Sigmoid colon (tissue), 6 donors: ENCODE measurements at regions not wholly inside any gene's neighbourhood (a gene's known extent, or its start where the extent isn't known, plus 50 kb on each side); places are given as distances from the start of the nearest gene placed in this dataset.

Source experiments
- DNase-seq: peaks from one replicate; pipeline ENCODE4 v3.0.0-alpha.2; 2019
- H3K27ac ChIP-seq, 4 donors: fragments of 200-600 bp; sonication (generic); one replicate each; pipeline ENCODE4 v1.5.1; 2016 to 2019; ENCODE audit warnings: mild to moderate bottlenecking in 1 of 4
- H3K27me3 ChIP-seq, 3 donors: fragments of 200-600 bp; sonication (generic); one replicate each; pipeline ENCODE4 v1.5.1; 2019; ENCODE audit warnings: mild to moderate bottlenecking in 1 of 3
- H3K36me3 ChIP-seq, 4 donors: fragments of 200-600 bp; sonication (generic); one replicate each; pipeline ENCODE4 v1.5.1; 2016 to 2019
- H3K4me1 ChIP-seq, 4 donors: fragments of 200-600 bp; sonication (generic); one replicate each; pipeline ENCODE4 v1.5.1; 2017 to 2019
- H3K4me3 ChIP-seq, 4 donors: fragments of 200-600 bp; sonication (generic); one replicate each; pipeline ENCODE4 v1.5.1; 2017 to 2019; ENCODE audit warnings: mild to moderate bottlenecking in 2 of 4, moderate library complexity in 1 of 4
- H3K9me3 ChIP-seq, 4 donors: fragments of 200-600 bp in 3 of 4; sonication (generic) in 3 of 4; one replicate each; pipeline versions ENCODE4 v1.5.1 to v1.6.1; 2013 to 2019
- EP300 ChIP-seq, 4 donors: sonication (generic); formaldehyde crosslinking; IDR thresholded peaks; one replicate each; pipeline ENCODE4 v1.6.1; 2017; ENCODE audit warnings: antibody characterized with exemption in 4 of 4
- POLR2A ChIP-seq, 2 donors: fragments of 450-650 bp; IDR thresholded peaks; one replicate each; pipeline ENCODE4 v1.6.1; 2016; ENCODE audit warnings: antibody characterized with exemption in 2 of 2, mild to moderate bottlenecking in 2 of 2, moderate library complexity in 2 of 2
- POLR2AphosphoS5 ChIP-seq, 4 donors: sonication (generic); formaldehyde crosslinking; IDR thresholded peaks; one replicate each; pipeline ENCODE4 v1.6.1; 2017; ENCODE audit warnings: antibody characterized with exemption in 4 of 4
- WGBS, 2 donors: extraction: QIAGEN DNeasy Blood & Tissue Kit; methylation state at CpG; one replicate each; pipeline ENCODE4 v1.1.7; 2013; 5-methylcytosine and 5-hydroxymethylcytosine counted together
- intact Hi-C: fragments of 100-400 bp; cut with DNase I; formaldehyde crosslinking; loops from one replicate; pipeline ENCODE4 v1.15.1; 2023
- TF ChIP-seq, protein P1 (sequence below), 4 experiments: fragments of 450-650 bp in 3 of 4; fragments of 200-600 bp in 1 of 4; IDR thresholded peaks; one replicate each; pipeline ENCODE4 v1.5.1; 2016 to 2019; ENCODE audit warnings: antibody characterized with exemption in 4 of 4, mild to moderate bottlenecking in 3 of 4, moderate library complexity in 2 of 4
- donor health status: healthy with polysubstance abuse.
- donor health status: healthy.

DNA sequence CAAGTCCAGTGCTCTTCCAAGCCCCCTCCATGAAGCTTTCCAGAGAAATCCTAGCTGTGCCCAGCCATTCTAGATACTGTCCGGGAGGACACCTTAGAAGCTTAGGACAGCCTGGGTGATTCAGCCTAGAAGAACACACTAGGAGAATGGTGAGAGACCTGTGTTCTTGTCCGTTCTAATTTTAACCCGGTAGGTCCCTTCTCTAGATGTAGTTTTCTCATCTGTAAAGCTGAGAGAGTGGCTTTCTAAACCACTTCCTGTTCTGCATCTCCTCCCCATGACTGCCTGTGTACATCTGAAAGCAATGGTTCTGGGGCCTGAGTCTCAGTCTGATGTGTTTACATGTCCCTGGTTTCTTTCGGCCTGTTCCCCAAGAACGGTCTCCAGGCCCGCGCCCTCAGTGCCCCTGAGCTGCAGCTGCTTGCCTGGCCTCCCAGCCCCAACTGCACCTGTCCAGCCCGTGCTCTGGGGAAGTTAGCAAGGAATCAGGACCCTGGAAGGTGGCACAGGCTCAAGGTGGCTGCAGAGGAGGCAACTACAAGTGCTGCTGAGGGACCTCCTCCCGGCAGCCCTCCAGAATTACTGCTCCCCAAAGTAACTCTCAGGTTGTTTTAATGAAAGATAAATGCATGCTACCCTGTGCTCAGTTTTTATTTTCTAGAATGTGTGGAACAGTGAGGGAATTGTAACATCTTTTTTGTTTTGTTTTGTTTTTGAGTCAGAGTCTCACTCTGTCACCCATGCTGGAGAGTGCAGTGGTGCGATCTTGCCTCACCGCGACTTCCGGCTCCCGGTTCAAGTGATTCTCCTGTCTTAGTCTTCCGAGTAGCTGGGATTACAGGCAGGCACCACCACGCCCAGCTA lies 105.9 kb downstream of the LBH start:
- intact Hi-C loops = no loop called here
- H3K27ac ChIP-seq = no peak overlapping the region
- 54 to 87% methylated on average over 16 of the region's 16 CpGs for WGBS, 2 donors

DNA sequence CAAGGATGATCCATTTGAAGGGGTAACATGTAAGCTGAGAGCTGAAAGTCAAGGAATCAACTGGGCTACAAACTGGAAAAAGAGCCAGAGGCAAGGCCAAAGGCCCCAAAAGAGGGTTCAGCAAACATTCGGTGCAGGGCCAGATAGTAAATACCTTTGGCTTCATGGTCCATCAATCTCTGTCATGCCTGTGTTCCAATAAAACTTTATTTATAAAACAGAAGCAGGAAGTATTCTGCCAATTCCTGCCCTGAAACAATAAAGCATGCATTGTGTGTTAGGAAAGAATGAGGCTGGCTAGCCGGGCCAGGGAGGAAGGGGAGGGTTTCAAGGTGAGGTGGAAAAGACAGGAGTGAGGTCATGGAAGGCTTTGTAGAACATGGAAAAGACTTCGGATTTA lies 107.1 kb downstream of the LBH start:
- intact Hi-C loops = no loop called here
- DNase-seq = no peak
- WGBS, 2 donors = 63 to 75% methylated on average over 3 of the region's 3 CpGs
- TF ChIP-seq EP300 (IDR thresholded peaks at IDR 0.05) (no peak), POLR2AphosphoS5 (IDR thresholded peaks at IDR 0.05) (no peak), POLR2A (IDR thresholded peaks at IDR 0.05) (no peak)
- TF ChIP-seq, protein P1, sequence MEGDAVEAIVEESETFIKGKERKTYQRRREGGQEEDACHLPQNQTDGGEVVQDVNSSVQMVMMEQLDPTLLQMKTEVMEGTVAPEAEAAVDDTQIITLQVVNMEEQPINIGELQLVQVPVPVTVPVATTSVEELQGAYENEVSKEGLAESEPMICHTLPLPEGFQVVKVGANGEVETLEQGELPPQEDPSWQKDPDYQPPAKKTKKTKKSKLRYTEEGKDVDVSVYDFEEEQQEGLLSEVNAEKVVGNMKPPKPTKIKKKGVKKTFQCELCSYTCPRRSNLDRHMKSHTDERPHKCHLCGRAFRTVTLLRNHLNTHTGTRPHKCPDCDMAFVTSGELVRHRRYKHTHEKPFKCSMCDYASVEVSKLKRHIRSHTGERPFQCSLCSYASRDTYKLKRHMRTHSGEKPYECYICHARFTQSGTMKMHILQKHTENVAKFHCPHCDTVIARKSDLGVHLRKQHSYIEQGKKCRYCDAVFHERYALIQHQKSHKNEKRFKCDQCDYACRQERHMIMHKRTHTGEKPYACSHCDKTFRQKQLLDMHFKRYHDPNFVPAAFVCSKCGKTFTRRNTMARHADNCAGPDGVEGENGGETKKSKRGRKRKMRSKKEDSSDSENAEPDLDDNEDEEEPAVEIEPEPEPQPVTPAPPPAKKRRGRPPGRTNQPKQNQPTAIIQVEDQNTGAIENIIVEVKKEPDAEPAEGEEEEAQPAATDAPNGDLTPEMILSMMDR (IDR thresholded peaks at IDR 0.05) = no peak
- Histone ChIP-seq H3K27ac (no peak overlapping the region), H3K4me3 (no peak overlapping the region), H3K36me3 (no peaks in the 10 kb centered on the region), H3K27me3 (no peaks in the 10 kb centered on the region), H3K4me1 (peaks cover 0 to 6% (median 3%) of the 10 kb centered on the region in 4 donors), H3K9me3 (no peaks in the 10 kb centered on the region)

More for the DNA sequence above, 105.9 kb downstream of the LBH start:
- H3K9me3 ChIP-seq = no peaks in the 10 kb centered on the region
- TF ChIP-seq, protein P1 (IDR thresholded peaks at IDR 0.05) = no peak
- TF ChIP-seq EP300 (IDR thresholded peaks at IDR 0.05) (no peak), POLR2A (IDR thresholded peaks at IDR 0.05) (no peak), POLR2AphosphoS5 (IDR thresholded peaks at IDR 0.05) (no peak)
- no peak for DNase-seq
- no peak overlapping the region for H3K4me3 ChIP-seq
- H3K4me1 ChIP-seq = peaks cover 0 to 6% (median 3%) of the 10 kb centered on the region in 4 donors
- no peaks in the 10 kb centered on the region for H3K27me3 ChIP-seq
- no peaks in the 10 kb centered on the region for H3K36me3 ChIP-seq

DNA sequence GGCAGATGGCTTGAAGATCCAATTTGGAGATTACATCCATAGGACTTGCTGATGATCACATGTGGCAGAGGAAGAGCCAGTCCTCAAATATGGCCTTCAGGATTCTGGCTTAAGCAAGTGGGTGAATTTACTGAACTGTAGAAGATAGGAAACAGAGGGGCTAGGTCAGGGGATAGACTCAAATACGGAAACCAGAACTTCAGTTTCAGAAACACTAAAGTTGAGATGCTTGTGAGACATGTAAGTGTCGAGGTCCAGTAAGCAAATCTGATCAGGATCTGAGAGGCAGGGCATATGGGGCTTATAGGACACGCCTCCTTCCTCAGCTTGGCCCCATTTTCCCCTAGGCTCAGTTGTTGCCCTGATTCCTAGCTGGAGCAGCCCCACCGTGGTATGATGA lies 107.7 kb downstream of the LBH start:
- no peaks in the 10 kb centered on the region for H3K36me3 ChIP-seq
- H3K27me3 ChIP-seq = no peaks in the 10 kb centered on the region
- DNase-seq = no peak
- TF ChIP-seq, protein P1 (IDR thresholded peaks at IDR 0.05) = no peak
- TF ChIP-seq POLR2AphosphoS5 (IDR thresholded peaks at IDR 0.05) (no peak), POLR2A (IDR thresholded peaks at IDR 0.05) (no peak), EP300 (IDR thresholded peaks at IDR 0.05) (no peak)
- peaks cover 0 to 6% (median 3%) of the 10 kb centered on the region in 4 donors for H3K4me1 ChIP-seq
- H3K9me3 ChIP-seq = no peaks in the 10 kb centered on the region
- H3K4me3 ChIP-seq = no peak overlapping the region
- WGBS, 2 donors = 85 to 92% methylated on average over 4 of the region's 4 CpGs
- intact Hi-C loops = no loop called here
- no peak overlapping the region for H3K27ac ChIP-seq

DNA sequence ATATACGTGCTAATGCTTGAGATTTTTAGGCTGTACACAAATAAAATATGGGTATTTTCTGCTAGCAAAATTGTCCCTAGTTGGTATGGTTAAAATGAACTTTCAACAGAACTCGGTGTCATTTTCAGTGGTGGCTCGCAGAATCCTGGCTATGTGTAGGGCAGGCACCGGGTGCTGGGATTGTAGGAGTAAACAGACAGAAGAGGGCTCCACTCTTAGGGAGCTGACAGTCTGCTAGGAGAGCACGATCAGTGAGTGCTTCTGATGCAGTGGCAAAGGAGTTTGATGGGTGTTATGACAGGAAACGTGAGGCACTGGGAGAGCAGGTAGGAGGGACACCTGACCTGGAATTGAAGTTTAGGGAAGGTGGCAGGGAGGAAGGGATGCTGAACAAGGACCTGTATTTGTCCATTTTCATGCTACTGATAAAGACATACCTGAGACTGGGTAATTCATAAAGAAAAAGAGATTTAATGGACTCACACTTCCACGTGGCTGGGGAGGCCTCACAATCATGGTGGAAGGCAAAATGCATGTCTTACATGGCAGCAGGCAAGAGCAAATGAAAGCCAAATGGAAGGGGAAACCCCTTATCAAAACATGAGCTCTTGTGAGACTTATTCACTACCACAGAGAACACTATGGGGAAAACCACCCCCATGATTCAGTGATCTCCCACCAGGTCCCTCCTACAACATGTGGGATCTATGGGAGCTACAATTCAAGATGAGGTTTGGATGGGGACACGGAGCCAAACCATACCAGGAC lies 105.4 kb upstream of the LCLAT1 start:
- no peak overlapping the region for H3K4me3 ChIP-seq
- peaks cover 0 to 9% (median 7%) of the 10 kb centered on the region in 4 donors for H3K4me1 ChIP-seq
- H3K36me3 ChIP-seq = no peaks in the 10 kb centered on the region
- TF ChIP-seq EP300 (IDR thresholded peaks at IDR 0.05) = no peak
- no peak for TF ChIP-seq POLR2AphosphoS5 (IDR thresholded peaks at IDR 0.05)
- TF ChIP-seq, protein P1 (IDR thresholded peaks at IDR 0.05) = no peak
- no peak for TF ChIP-seq POLR2A (IDR thresholded peaks at IDR 0.05)
- H3K27ac ChIP-seq = no peak overlapping the region
- intact Hi-C loops = no loop called here
- no peaks in the 10 kb centered on the region for H3K9me3 ChIP-seq
- WGBS, 2 donors = 84 to 90% methylated on average over 8 of the region's 8 CpGs
- no peaks in the 10 kb centered on the region for H3K27me3 ChIP-seq
- no peak for DNase-seq
